HG03469 (cell line): ENCODE measurements at regions not wholly inside any gene's neighbourhood (a gene's known extent, or its start where the extent isn't known, plus 50 kb on each side); places are given as distances from the start of the nearest gene placed in this dataset.
"Not testable (repeated sequence)": the region's sequence is repeated elsewhere in the genome, so short reads cannot be mapped to it uniquely, and the experiment has no call there.

Experiments used
- ATAC-seq: cut with Tn5 transposase; IDR thresholded peaks from one replicate; pipeline ENCODE4 v1.9.1; 2021; ENCODE audit warnings: mild to moderate bottlenecking, moderate library complexity, moderate number of reproducible peaks; ENCODE audit not compliant: unreplicated experiment

GRCh38 chr22:22369964-22370270 is 125.3 kb downstream of the VPREB1 start:
- ATAC-seq: no peak

GRCh38 chr22:22371031-22371541 is 126.5 kb downstream of the VPREB1 start:
- ATAC-seq: no peak

- no peak for ATAC-seq
Measured at GRCh38 chr22:22372086-22372485, 127.5 kb downstream of the VPREB1 start.

DNA sequence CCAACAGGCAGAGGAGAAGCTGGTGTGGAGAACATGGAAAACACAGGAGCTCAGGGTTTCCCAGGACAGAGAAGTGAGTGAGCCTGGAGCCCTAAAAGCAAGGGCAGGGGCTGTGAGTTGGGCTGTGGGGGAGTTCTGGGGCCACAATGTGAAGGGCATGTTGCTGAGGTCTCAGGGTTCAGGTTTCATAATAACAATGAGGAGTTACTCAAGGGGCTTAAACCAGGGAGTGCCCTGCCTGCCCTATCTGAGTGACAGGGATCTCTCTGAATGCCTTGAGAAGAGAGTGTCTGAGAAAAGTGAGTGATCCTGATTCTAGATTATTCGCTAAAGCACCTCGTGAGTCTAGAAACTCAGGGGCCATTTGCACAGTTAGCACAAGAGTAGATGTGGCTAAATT is 129.6 kb downstream of the VPREB1 start:
- ATAC-seq: no peak

GRCh38 chr22:22374579-22374978 is 130.0 kb downstream of the VPREB1 start:
- ATAC-seq: no peak

DNA sequence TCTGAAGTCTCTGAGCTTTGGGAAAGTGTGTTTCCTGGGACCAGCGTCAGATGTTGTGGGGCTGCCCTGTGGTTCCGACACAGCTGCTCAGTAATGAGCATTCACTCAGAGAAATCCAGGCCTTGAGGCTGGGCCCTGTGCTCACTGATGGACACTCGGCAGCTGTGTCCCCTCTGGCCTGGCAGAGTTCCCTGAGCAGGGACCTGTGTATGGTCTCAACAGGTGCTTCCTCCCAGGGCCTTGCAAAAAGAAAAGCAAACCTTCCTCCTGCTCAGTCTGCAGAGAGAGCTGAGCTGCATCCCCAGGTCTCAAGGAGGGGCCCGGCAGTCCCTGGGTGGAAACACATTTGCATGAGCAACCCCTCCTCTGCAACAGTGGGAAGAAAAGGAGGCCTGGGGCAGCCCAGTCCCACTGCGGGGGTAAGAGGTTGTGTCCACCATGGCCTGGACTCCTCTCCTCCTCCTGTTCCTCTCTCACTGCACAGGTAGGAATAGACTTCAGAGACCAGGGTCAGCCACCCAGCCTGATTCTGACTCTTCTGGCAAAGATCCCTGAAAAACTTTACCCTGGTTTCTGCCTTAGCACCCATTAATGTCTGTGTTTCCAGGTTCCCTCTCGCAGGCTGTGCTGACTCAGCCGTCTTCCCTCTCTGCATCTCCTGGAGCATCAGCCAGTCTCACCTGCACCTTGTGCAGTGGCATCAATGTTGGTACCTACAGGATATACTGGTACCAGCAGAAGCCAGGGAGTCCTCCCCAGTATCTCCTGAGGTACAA is 131.2 kb downstream of the VPREB1 start:
- no peak for ATAC-seq

GRCh38 chr22:22376352-22376706 is 131.7 kb downstream of the VPREB1 start:
- no peak for ATAC-seq

GRCh38 chr22:22376884-22377283 is 131.7 kb downstream of the ZNF280B start:
- ATAC-seq: not testable (repeated sequence)

DNA sequence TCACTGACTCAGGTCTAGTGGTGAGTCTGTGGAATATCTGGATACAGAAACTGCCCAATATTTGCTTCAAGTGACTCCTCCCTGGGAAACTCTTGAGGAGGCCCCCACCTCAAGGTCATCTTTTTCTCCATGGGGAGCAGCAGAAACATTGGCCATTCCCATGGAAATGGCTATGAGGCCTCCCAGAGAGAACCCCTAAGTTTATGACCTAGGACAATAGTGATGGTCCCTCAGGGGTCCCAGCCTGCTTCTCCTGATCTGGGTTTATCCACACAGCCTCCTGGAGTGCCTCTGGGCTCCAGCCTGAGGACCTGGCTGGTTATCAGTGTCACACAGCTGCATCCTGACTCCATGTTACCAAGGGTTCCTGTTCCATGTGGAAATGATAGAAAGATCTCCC is 131.2 kb downstream of the ZNF280B start:
- ATAC-seq: no peak

GRCh38 chr22:22378446-22379415 is 129.8 kb downstream of the ZNF280B start:
- ATAC-seq: no peak

DNA sequence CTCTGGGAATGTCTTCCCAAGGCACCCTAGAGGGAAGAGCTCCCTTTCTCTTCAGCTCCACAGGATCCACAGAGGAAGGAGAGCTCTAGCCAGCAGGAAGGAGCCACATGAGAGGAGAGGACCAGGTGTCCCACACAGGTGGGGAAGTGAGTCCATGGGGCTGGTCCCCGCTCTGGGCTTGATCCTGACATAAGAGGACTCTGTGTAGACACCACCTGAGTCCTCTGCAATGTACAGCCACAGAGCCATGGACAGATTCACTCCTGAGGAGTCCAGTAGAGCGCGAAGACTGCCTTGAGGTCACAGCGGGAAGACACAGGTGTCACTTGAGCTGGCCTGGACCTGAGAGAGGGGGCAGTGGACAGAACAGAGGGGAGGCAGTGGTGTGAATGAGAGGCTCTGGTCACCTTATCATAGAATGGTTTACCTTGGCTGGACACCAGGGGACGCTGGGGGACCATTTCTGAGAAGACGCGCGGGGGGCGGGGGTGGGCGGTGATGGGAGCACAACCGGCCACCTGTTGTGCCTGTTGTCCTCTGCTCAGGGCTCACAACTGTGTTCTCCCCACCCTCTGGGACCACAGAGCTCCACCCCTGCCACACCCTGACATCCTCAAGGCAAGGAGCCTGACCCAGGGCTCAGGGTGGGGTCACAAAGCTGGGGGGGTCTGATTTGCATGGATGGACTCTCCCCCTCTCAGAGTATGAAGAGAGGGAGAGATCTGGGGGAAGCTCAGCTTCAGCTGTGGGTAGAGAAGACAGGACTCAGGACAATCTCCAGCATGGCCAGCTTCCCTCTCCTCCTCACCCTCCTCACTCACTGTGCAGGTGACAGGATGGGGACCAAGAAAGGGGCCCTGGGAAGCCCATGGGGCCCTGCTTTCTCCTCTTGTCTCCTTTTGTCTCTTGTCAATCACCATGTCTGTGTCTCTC is 128.2 kb downstream of the ZNF280B start:
- ATAC-seq: no peak

DNA sequence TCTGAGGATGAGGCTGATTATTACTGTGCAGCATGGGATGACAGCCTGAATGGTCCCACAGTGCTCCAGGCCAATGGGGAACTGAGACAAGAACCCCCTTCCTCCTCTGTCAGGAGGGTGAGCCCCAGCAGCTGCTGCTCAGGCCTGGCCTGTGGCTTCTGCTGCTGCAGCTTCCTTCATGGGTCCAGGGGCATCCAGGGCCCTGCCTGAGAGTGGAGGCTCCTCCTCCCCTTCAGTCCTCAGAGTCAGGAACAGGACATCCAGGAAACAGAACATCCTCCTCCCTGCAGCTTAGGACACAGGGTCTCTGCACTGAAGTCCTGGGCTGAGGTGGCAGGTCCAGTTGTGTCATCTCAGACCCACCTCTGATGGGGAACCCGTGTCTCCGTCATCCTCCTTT is 127.2 kb downstream of the ZNF280B start:
- not testable (repeated sequence) for ATAC-seq

GRCh38 chr22:22384267-22384666 is 124.3 kb downstream of the ZNF280B start:
- no peak for ATAC-seq

- ATAC-seq: no peak
Measured at GRCh38 chr22:22384668-22385244, 123.8 kb downstream of the ZNF280B start.

GRCh38 chr22:22386602-22387385 is 121.7 kb downstream of the ZNF280B start:
- ATAC-seq: no peak

GRCh38 chr22:22387386-22387736 is 121.2 kb downstream of the ZNF280B start:
- ATAC-seq: no peak

- ATAC-seq: no peak
Measured at GRCh38 chr22:22388090-22388489, 120.5 kb downstream of the ZNF280B start.

DNA sequence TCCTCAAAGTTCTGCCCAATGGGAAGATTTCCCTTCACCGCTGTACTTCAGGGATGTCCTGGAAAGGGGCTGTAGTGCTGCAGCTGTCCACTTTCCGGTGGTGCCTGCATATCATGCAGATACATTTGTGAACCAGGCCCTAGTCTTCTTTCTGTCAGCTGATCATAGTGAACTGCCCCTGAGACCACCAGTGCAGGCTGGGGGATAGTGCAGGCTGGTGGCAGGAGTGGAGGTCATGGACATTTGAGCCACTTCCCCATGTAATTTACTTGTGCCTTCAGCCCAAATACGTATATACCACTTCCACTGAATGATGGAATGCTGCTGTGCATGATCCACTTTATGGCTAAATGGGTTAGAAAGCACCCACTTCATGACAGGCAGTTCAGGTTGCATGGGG is 120.0 kb downstream of the ZNF280B start:
- no peak for ATAC-seq

GRCh38 chr22:22389467-22389866 is 119.1 kb downstream of the ZNF280B start:
- no peak for ATAC-seq

DNA sequence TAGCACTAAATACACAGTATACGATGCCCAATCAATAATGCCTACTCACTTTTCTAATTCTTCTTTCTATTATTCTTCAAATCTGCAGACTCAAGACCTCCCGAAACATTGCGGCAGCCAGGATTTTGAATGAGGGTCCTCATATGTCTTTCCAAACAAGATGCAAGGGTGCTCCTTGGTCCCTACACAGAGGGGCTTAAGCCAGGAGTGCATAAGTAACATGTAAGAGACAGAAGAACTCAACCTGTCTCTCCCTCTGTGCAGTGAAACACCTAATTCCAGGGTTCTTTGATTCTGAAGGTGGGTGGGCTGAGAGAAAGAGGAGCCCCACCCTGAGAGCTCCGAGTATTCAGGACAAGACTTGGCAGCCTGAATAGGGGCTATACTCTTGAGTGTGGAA is 117.6 kb downstream of the ZNF280B start:
- ATAC-seq: no peak
